HEK293 (cell line): ENCODE measurements at regions not wholly inside any gene's neighbourhood (a gene's known extent, or its start where the extent isn't known, plus 50 kb on each side); places are given as distances from the start of the nearest gene placed in this dataset.

Experiments used
- CTCF ChIA-PET: fragments of 350-600 bp; formaldehyde crosslinking; extraction: SDS; loops from one replicate; lab custom pipeline; 2021; ENCODE audit warnings: antibody characterized with exemption; lab: Yijun Ruan, JAX
- POLR2A ChIA-PET: fragments of 300-600 bp; formaldehyde crosslinking; extraction: SDS; loops from one replicate; lab custom pipeline; 2020; ENCODE audit warnings: antibody characterized with exemption, inconsistent platforms; lab: Yijun Ruan, JAX
- H3K27ac ChIP-seq: fragments of 200-500 bp; sonication (Bioruptor generic); 2 replicates; pipeline ENCODE4 v1.5.1; 2014; ENCODE audit warnings: low read depth, low read length, control low read depth, inconsistent platforms; ENCODE audit errors: extremely low read depth
- H3K36me3 ChIP-seq, 2 experiments: fragments of 200-500 bp in 1 of 2; sonication (Bioruptor generic) in 1 of 2; 1 replicate in 1 of 2; 2 replicates in 1 of 2; pipeline ENCODE4 v1.5.1; 2014 to 2017; ENCODE audit warnings: inconsistent platforms in 2 of 2, low read length in 2 of 2; ENCODE audit not compliant: control insufficient read depth in 2 of 2, insufficient read depth in 1 of 2
- H3K4me1 ChIP-seq: fragments of 200-500 bp; sonication (Bioruptor generic); 2 replicates; pipeline ENCODE4 v1.5.1; 2014; ENCODE audit warnings: mild to moderate bottlenecking, low read length, inconsistent platforms; ENCODE audit not compliant: control insufficient read depth, insufficient read depth
- H3K4me3 ChIP-seq: 2 replicates; pipeline ENCODE4 v1.5.1; 2011; ENCODE audit warnings: low read depth, mild to moderate bottlenecking, control low read depth, low read length, moderate library complexity
- H3K9me3 ChIP-seq: fragments of 200-500 bp; sonication (Bioruptor generic); 2 replicates; pipeline ENCODE4 v1.5.1; 2014; ENCODE audit warnings: low read depth, low read length, inconsistent platforms; ENCODE audit not compliant: control insufficient read depth, insufficient read depth
- IKZF3 ChIP-seq: fragments of 450-650 bp; IDR thresholded peaks from 2 replicates; pipeline ENCODE4 v1.5.0; 2018; ENCODE audit warnings: missing biosample characterization, mild to moderate bottlenecking, missing genetic modification characterization, moderate library complexity
- MYNN ChIP-seq: fragments of 450-650 bp; formaldehyde crosslinking; IDR thresholded peaks from 2 replicates; pipeline ENCODE4 v1.5.1; 2016; ENCODE audit warnings: missing biosample characterization, missing genetic modification characterization, borderline replicate concordance
- ZNF10 ChIP-seq: fragments of 450-650 bp; formaldehyde crosslinking; IDR thresholded peaks from 2 replicates; pipeline ENCODE4 v1.5.1; 2017; ENCODE audit warnings: missing biosample characterization, missing genetic modification characterization
- ZNF311 ChIP-seq: fragments of 450-650 bp; formaldehyde crosslinking; IDR thresholded peaks from 2 replicates; pipeline ENCODE4 v1.5.1; 2017; ENCODE audit warnings: missing biosample characterization, missing genetic modification characterization, borderline replicate concordance
- ZNF324 ChIP-seq: fragments of 450-650 bp; formaldehyde crosslinking; IDR thresholded peaks from 2 replicates; pipeline ENCODE4 v1.5.1; 2016; ENCODE audit warnings: missing biosample characterization, missing genetic modification characterization
- ZNF394 ChIP-seq: fragments of 450-650 bp; formaldehyde crosslinking; IDR thresholded peaks from 2 replicates; pipeline ENCODE4 v1.5.1; 2016; ENCODE audit warnings: missing biosample characterization, missing genetic modification characterization, mild to moderate bottlenecking, moderate library complexity, borderline replicate concordance
- ZNF514 ChIP-seq: fragments of 450-650 bp; formaldehyde crosslinking; IDR thresholded peaks from 2 replicates; pipeline ENCODE4 v1.5.1; 2016; ENCODE audit warnings: missing biosample characterization, missing genetic modification characterization
- ZNF518A ChIP-seq: fragments of 450-650 bp; formaldehyde crosslinking; conservative IDR thresholded peaks from 2 replicates; pipeline ENCODE4 v1.5.1; 2016; ENCODE audit warnings: low read depth, missing biosample characterization, missing genetic modification characterization
- ZNF558 ChIP-seq: fragments of 450-650 bp; formaldehyde crosslinking; IDR thresholded peaks from 2 replicates; pipeline ENCODE4 v1.5.1; 2016; ENCODE audit warnings: missing biosample characterization, missing genetic modification characterization
- ZNF621 ChIP-seq: fragments of 450-650 bp; formaldehyde crosslinking; IDR thresholded peaks from 2 replicates; pipeline ENCODE4 v1.5.1; 2017; ENCODE audit warnings: missing biosample characterization, missing genetic modification characterization
- ZNF658 ChIP-seq: fragments of 450-650 bp; formaldehyde crosslinking; IDR thresholded peaks from 2 replicates; pipeline ENCODE4; 2016; ENCODE audit warnings: missing biosample characterization, missing genetic modification characterization
- ZSCAN23 ChIP-seq: fragments of 450-650 bp; formaldehyde crosslinking; IDR thresholded peaks from 2 replicates; pipeline ENCODE4 v1.5.1; 2016; ENCODE audit warnings: missing biosample characterization, missing genetic modification characterization
- ZSCAN5A ChIP-seq: fragments of 450-650 bp; formaldehyde crosslinking; IDR thresholded peaks from 2 replicates; pipeline ENCODE4 v1.5.1; 2016; ENCODE audit warnings: missing biosample characterization, missing genetic modification characterization
- TF ChIP-seq, protein P1 (sequence below): fragments of 450-650 bp; formaldehyde crosslinking; IDR thresholded peaks from 2 replicates; pipeline ENCODE4 v1.5.1; 2016; ENCODE audit warnings: missing biosample characterization, missing genetic modification characterization
- TF ChIP-seq, protein P2 (sequence below): fragments of 450-650 bp; formaldehyde crosslinking; IDR thresholded peaks from 2 replicates; pipeline ENCODE4 v1.5.0; 2017; ENCODE audit warnings: missing biosample characterization, missing genetic modification characterization, borderline replicate concordance
- TF ChIP-seq, protein P3 (sequence below): fragments of 450-650 bp; IDR thresholded peaks from 2 replicates; pipeline ENCODE4 v1.5.1; 2018; ENCODE audit warnings: missing biosample characterization, mild to moderate bottlenecking, missing genetic modification characterization
- TF ChIP-seq, protein P4 (sequence below): fragments of 450-650 bp; formaldehyde crosslinking; IDR thresholded peaks from 2 replicates; pipeline ENCODE4 v1.5.1; 2016; ENCODE audit warnings: missing biosample characterization, missing genetic modification characterization

- no peak for TF ChIP-seq ZNF394 (tag by site-specific recombination)
- TF ChIP-seq, protein P1, sequence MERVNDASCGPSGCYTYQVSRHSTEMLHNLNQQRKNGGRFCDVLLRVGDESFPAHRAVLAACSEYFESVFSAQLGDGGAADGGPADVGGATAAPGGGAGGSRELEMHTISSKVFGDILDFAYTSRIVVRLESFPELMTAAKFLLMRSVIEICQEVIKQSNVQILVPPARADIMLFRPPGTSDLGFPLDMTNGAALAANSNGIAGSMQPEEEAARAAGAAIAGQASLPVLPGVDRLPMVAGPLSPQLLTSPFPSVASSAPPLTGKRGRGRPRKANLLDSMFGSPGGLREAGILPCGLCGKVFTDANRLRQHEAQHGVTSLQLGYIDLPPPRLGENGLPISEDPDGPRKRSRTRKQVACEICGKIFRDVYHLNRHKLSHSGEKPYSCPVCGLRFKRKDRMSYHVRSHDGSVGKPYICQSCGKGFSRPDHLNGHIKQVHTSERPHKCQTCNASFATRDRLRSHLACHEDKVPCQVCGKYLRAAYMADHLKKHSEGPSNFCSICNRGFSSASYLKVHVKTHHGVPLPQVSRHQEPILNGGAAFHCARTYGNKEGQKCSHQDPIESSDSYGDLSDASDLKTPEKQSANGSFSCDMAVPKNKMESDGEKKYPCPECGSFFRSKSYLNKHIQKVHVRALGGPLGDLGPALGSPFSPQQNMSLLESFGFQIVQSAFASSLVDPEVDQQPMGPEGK (tag by site-specific recombination), result no peak
Observed at GRCh38 chr1:195373856-195374255, 1234.4 kb downstream of the KCNT2 start (continued).

DNA sequence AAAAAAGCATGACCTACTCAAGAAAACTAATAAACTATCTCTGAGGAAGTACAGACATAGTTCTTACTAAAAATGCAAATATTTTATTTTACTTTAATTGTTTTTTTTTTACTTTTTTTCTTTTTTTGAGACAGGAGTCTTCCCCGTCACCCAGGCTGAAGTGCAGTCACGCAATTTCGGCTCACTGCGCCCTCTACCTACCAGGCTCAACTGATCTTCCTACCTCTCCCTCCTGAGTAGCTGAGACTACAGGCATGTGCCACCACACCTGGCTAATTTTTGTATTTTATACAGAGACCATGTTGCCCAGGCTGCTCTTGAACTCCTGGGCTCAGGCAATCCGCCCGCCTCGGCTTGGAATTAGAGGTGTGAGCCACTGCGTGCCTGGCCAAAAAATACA is 1263.1 kb downstream of the KCNT2 start:
- TF ChIP-seq ZNF518A (no peak), IKZF3 (tag by site-specific recombination) (no peak), ZNF10 (tag by site-specific recombination) (no peak), ZNF621 (tag by site-specific recombination) (no peak), ZNF324 (tag by site-specific recombination) (no peak), ZNF658 (tag by site-specific recombination) (no peak)
- TF ChIP-seq, protein P2, sequence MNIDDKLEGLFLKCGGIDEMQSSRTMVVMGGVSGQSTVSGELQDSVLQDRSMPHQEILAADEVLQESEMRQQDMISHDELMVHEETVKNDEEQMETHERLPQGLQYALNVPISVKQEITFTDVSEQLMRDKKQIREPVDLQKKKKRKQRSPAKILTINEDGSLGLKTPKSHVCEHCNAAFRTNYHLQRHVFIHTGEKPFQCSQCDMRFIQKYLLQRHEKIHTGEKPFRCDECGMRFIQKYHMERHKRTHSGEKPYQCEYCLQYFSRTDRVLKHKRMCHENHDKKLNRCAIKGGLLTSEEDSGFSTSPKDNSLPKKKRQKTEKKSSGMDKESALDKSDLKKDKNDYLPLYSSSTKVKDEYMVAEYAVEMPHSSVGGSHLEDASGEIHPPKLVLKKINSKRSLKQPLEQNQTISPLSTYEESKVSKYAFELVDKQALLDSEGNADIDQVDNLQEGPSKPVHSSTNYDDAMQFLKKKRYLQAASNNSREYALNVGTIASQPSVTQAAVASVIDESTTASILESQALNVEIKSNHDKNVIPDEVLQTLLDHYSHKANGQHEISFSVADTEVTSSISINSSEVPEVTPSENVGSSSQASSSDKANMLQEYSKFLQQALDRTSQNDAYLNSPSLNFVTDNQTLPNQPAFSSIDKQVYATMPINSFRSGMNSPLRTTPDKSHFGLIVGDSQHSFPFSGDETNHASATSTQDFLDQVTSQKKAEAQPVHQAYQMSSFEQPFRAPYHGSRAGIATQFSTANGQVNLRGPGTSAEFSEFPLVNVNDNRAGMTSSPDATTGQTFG, result no peak
- ChIA-PET CTCF (interaction anchor here (0.6 kb wide), 2 partner anchors 31 to 814 kb away, joined by 3 to 4 read pairs; no protein-coding TSS in a partner anchor), POLR2A (no interaction called here)
- Histone ChIP-seq H3K9me3 (no peaks in the 10 kb centered on the region), H3K4me3 (no peak overlapping the region), H3K36me3 (no peaks in the 10 kb centered on the region), H3K27ac (no peak overlapping the region), H3K4me1 (no peaks in the 10 kb centered on the region)

- ChIA-PET POLR2A (no interaction called here), CTCF (no interaction called here)
- H3K4me1 ChIP-seq, result no peaks in the 10 kb centered on the region
- H3K9me3 ChIP-seq, result no peaks in the 10 kb centered on the region
- no peak overlapping the region for H3K27ac ChIP-seq
- H3K36me3 ChIP-seq, result no peaks in the 10 kb centered on the region
- no peak overlapping the region for H3K4me3 ChIP-seq
- TF ChIP-seq ZNF311, result no peak
- TF ChIP-seq, protein P3, sequence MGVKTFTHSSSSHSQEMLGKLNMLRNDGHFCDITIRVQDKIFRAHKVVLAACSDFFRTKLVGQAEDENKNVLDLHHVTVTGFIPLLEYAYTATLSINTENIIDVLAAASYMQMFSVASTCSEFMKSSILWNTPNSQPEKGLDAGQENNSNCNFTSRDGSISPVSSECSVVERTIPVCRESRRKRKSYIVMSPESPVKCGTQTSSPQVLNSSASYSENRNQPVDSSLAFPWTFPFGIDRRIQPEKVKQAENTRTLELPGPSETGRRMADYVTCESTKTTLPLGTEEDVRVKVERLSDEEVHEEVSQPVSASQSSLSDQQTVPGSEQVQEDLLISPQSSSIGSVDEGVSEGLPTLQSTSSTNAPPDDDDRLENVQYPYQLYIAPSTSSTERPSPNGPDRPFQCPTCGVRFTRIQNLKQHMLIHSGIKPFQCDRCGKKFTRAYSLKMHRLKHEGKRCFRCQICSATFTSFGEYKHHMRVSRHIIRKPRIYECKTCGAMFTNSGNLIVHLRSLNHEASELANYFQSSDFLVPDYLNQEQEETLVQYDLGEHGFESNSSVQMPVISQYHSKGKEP (tag by site-specific recombination), result no peak
- TF ChIP-seq, protein P4, sequence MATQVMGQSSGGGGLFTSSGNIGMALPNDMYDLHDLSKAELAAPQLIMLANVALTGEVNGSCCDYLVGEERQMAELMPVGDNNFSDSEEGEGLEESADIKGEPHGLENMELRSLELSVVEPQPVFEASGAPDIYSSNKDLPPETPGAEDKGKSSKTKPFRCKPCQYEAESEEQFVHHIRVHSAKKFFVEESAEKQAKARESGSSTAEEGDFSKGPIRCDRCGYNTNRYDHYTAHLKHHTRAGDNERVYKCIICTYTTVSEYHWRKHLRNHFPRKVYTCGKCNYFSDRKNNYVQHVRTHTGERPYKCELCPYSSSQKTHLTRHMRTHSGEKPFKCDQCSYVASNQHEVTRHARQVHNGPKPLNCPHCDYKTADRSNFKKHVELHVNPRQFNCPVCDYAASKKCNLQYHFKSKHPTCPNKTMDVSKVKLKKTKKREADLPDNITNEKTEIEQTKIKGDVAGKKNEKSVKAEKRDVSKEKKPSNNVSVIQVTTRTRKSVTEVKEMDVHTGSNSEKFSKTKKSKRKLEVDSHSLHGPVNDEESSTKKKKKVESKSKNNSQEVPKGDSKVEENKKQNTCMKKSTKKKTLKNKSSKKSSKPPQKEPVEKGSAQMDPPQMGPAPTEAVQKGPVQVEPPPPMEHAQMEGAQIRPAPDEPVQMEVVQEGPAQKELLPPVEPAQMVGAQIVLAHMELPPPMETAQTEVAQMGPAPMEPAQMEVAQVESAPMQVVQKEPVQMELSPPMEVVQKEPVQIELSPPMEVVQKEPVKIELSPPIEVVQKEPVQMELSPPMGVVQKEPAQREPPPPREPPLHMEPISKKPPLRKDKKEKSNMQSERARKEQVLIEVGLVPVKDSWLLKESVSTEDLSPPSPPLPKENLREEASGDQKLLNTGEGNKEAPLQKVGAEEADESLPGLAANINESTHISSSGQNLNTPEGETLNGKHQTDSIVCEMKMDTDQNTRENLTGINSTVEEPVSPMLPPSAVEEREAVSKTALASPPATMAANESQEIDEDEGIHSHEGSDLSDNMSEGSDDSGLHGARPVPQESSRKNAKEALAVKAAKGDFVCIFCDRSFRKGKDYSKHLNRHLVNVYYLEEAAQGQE, result no peak
- TF ChIP-seq ZNF558 (tag by site-specific recombination), result no peak
- no peak for TF ChIP-seq ZNF514
- no peak for TF ChIP-seq ZSCAN5A (tag by site-specific recombination)
- TF ChIP-seq ZSCAN23 (tag by site-specific recombination), result no peak
- TF ChIP-seq MYNN (tag by site-specific recombination), result no peak
Observed at GRCh38 chr1:195337646-195338045, 1270.6 kb downstream of the KCNT2 start.
